ENCODE measurements at regions not wholly inside any gene's neighbourhood (a gene's known extent, or its start where the extent isn't known, plus 50 kb on each side); places are given as distances from the start of the nearest gene placed in this dataset.

DNA sequence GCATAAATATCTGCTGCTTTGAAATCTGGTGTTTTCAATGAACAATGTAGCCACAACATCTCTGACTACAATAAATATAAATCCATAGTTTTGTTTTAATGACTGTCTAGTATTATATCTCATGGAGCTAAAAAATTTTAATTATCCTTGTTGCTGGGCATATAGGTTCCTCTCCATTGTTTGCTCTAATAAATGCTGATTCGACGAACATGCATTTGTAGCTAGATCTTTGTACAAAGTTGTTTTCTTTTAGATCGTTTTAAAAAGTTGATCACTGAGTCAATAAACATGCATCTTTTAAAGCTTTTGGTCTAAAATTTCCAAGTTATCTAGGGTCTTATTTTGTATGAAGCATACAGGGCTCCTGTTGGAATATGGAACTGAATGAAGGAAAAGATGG, 130.5 kb upstream of the GPR101 start:
- TF ChIP-seq TCF7L2 (IDR thresholded peaks at IDR 0.05; ENCODE audit: low read depth, low read length) (no peak), POLR2AphosphoS5 (IDR thresholded peaks at IDR 0.05; ENCODE audit: low read depth, low read length) (no peak), SIN3A (IDR thresholded peaks at IDR 0.05; ENCODE audit: borderline replicate concordance, insufficient read depth, low read depth, low read length) (no peak), CTCF (IDR thresholded peaks at IDR 0.05) (no peak), REST (IDR thresholded peaks at IDR 0.05; ENCODE audit: insufficient read depth in 1 of 2, low read depth in 2 of 2, low read length in 1 of 2) (no peak)
- CTCF ChIA-PET, result no interaction called here
- BruUV-seq (replicated peaks), result no TSS peak
- H3K27me3 ChIP-seq (ENCODE audit: control insufficient read depth, insufficient read depth, low read length), result peaks cover 8% of the 10 kb centered on the region
- in situ Hi-C loops (cut with HindIII; ENCODE audit: low pct_unique_long_range_greater_than_20kb, low sequenced_read_pairs), result no loop called here
- no peak overlapping the region for H3K4me3 ChIP-seq (ENCODE audit: low read depth in 2 of 2, low read length in 2 of 2)
- H3K27ac ChIP-seq (ENCODE audit: low read length), result no peak overlapping the region
- H3K9me3 ChIP-seq (ENCODE audit: control insufficient read depth, insufficient read depth, low read depth, low read length), result no peaks in the 10 kb centered on the region
- POLR2A ChIA-PET, result no interaction called here
- DNase-seq (ENCODE audit: low read depth, low spot score) (no peak), ATAC-seq (no peak)
- H3K36me3 ChIP-seq (ENCODE audit: control insufficient read depth, insufficient read depth, low read length), result no peaks in the 10 kb centered on the region
- intact Hi-C loops (cut with micrococcal nuclease; ENCODE audit: unreplicated experiment), result no loop called here
- H3K4me1 ChIP-seq (ENCODE audit: control insufficient read depth, insufficient read depth, low read length), result no peaks in the 10 kb centered on the region

- Histone ChIP-seq H3K4me3 (ENCODE audit: low read depth in 2 of 2, low read length in 2 of 2) (no peak overlapping the region), H3K9me3 (ENCODE audit: control insufficient read depth, insufficient read depth, low read depth, low read length) (no peaks in the 10 kb centered on the region), H3K27me3 (ENCODE audit: control insufficient read depth, insufficient read depth, low read length) (0 out of 2 replicates have a peak, but pooled peaks cover 3% of the 10 kb centered on the region), H3K4me1 (ENCODE audit: control insufficient read depth, insufficient read depth, low read length) (no peaks in the 10 kb centered on the region), H3K27ac (ENCODE audit: low read length) (no peak overlapping the region), H3K36me3 (ENCODE audit: control insufficient read depth, insufficient read depth, low read length) (no peaks in the 10 kb centered on the region)
- DNase-seq (ENCODE audit: low read depth, low spot score), result no peak
- in situ Hi-C loops (cut with HindIII; ENCODE audit: low pct_unique_long_range_greater_than_20kb, low sequenced_read_pairs) (no loop called here), intact Hi-C loops (cut with micrococcal nuclease; ENCODE audit: unreplicated experiment) (no loop called here)
- TF ChIP-seq CTCF (IDR thresholded peaks at IDR 0.05) (peak; percentile 12; the same call in 1 of the 2 replicates), POLR2AphosphoS5 (IDR thresholded peaks at IDR 0.05; ENCODE audit: low read depth, low read length) (no peak), SIN3A (IDR thresholded peaks at IDR 0.05; ENCODE audit: borderline replicate concordance, insufficient read depth, low read depth, low read length) (no peak)
- ChIA-PET POLR2A (no interaction called here), CTCF (no interaction called here)
- no peak for ATAC-seq
- no TSS peak for BruUV-seq (replicated peaks)
Measured at GRCh38 chrX:137151403-137151802, 117.6 kb upstream of the GPR101 start.
